Femur (tissue), 1 donor: ENCODE measurements at regions not wholly inside any gene's neighbourhood (a gene's known extent, or its start where the extent isn't known, plus 50 kb on each side); places are given as distances from the start of the nearest gene placed in this dataset.

Source experiments
- DNase-seq: peaks from one replicate; pipeline ENCODE4 v3.0.0-alpha.2; 2017

DNA sequence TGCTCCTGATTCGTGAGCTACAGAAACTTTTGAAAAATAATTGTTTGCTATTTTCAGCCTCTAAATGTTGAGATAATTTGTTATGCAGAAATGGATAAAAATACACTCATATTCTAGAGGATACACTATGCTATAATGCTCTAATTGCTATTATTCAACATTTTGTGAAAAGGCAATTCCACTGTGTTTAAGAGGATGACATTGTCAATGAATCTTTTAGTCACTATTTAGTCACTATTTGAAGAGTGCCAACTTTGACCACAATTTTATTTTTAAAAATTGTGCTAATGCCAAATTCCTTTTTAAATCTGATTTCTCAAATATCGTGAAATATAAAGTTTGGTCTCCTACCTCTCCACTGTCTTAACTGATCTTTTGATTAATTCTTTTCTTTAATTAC lies 604.9 kb upstream of the KCNMB2 start:
- DNase-seq: no peak

DNA sequence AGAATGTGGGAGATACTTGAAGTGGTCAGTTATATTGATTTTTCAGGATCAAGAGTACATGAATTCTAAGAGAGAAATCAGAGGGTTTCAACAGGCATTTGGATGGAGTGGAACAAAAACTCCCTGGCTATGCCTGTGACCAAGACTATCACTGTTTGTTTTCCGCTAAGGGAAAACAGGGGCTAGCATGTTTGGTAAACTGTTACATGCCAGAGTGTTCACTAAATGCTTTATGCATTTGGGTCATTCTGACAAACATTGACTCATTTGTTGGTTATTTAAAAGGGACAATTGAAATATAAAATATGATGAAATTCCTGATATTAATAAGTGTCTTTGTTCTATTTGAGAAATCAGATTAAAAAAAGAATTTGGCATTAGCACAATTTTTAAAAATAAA lies 603.9 kb upstream of the KCNMB2 start:
- no peak for DNase-seq

DNA sequence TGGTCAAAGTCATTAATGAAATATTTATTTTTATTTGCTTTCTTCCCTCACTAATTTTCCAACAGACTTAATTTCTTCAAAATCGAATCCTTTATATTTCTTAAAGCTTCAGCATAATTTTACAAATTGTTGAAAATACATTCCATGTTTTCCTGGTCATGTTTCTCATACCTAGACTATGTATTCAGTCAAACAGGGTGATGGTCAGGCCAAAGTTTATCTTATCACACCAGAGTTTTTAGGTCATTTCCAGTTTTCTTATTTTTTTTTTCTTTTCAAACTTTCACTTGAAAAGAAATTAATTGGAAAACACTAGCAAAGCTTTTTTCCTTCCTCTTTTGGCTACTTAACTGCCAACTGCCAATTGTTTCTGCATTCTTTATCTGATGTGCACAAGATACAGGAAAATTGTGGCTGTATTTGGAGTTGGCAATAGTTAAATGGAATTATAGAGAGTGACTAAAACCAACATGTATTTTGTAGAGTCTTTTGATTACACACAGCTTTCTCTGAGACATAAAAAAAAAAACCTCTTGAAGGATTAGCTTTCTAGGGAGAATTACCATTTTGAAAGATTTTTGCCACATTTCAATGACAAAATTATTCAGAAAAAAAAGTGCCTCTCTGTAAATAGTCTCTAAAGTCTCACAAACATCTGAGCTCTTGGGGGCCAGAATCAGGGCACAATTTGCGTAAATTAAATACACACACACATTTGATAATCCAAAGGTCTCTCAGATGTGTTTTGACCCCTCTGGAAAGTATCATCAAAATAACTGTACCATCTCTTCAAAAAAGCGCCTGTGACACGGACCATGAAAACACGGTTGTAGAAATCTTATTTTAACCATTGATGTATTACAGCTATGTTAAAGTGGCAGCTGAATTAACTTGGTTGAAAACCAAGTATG lies 603.2 kb upstream of the KCNMB2 start:
- no peak for DNase-seq

DNA sequence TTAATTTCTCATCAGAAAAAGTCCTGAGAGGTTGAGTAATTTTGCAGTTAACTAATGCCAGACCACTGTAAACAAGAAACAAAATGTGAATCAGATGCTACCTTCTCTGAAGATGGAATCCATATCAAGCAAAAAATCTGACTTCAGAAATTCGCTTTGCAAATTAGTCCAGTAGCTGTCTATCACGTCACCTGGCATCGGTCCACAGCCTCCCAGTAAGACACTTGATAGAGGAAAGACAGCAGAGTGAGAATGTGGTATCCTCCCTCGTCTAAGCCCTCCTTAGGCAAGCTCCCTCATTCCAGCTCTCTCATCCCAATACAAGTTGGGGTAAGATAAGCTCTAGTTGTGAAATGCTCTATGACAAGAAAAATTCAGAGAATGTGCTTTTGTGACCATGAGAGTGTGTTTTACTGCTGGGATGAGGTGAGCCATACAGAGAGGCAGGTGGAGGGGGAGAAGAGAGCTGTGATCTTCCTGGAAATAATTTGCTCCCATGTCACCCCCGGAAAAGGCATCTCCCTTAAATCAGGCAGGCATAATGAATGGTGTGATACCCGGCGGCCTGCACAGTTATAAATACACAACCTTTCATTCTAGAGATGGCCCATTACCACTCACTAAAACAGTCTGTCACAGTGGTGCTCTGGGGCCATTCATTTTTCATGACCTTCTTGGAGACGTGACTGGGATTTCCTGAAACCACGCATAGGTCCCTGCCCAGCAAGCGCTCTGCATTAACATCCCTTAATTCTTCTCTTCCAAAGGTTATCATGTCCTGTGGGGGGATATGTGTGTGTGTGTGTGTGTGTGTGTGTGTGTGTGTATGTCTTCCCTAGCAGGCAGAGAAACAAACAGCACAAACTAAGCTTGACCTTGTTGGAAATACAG lies 602.0 kb upstream of the KCNMB2 start:
- no peak for DNase-seq

DNA sequence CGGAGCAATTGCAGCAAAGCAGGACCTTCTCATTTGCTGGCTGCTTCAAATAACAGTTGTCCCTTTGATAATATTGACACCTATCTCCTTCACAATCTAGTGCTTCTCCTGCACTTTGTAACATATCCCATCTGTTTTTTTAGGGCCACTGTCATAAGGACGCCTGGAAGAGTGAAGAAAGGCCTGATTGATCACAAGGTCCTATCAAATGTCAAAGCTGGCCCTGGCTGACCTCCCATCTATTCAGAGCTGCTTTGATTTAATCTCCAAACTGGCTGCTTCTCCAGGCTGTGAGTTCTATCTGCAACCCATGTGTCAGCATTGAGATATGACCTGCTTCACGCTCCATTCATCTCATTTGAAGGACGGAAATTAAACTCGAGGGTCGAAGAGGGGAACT lies 601.2 kb upstream of the KCNMB2 start:
- peak; percentile 28 for DNase-seq

DNA sequence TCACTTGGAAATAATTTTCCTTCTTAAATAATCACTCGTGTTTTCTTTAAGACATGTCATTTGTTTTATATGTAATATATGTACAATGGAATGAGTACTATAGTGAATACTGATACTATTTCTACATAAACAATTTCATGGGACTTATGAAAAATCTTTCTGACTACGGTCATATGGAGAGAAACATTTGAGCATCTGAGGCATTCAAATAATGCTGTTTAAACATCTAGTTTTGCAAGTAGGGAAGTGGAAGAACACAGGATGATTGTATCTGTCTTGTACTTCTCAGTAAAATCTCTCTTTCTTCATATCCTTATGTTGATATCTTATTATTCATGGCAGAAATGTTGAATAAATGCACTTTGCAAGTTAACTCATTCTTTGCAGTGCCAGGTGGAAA lies 599.5 kb upstream of the KCNMB2 start:
- DNase-seq: no peak

DNA sequence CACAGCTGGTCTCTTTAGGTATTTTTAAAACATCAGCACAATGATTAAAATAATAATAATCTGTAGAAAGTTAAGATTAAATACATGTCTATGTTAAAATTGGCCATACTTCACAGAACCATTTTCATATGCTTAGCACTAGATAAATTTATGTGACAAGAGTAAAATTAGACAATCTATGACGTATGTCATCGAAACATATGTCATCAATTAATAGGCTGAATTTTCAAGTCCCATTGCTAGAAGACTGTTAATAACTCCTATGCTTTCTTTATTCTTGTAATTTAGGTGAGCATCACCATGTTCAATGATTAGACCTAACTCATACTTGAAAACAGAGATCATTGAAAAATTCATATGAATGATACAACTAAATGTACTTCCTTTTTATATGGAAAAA lies 593.3 kb upstream of the KCNMB2 start:
- no peak for DNase-seq

DNA sequence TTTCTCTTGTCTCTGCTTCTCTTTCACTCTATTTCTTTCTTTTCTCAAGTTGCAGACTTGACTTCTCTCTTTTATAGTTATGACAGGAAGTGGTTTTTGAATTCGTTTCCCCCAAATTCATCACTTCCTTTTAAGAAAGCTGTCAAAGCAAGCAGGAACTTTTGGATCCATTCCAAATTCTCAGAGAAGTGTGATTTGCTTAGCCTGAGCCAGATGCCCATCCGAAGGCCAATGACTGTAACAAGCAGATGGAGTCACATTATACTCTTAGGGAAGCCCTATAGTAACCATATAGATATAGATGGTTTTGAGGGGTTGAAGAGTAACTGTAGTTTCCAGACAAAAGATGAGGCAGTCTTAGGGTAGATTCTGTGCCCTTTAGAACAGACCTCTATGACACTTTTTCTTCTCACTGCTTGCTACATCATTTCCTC lies 592.0 kb upstream of the KCNMB2 start:
- no peak for DNase-seq

DNA sequence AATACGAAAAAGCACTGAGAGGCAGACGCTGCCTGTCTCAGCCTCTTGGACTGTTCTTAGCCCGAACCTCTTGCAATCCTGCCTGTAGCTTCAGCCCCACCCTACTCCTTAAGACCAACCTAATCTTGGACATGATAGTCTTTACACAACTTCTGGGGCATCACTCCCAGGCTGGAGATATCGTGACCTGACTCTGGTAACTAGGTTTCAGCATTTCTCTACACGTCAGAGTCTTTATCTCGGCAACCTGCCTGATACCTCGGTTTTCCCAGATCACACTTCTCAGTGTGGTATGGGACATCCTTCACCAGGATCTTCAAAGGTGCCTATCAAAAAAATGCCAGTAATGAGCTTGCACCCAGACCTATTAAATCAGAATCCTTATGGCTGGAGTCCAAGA lies 590.2 kb upstream of the KCNMB2 start:
- no peak for DNase-seq

DNA sequence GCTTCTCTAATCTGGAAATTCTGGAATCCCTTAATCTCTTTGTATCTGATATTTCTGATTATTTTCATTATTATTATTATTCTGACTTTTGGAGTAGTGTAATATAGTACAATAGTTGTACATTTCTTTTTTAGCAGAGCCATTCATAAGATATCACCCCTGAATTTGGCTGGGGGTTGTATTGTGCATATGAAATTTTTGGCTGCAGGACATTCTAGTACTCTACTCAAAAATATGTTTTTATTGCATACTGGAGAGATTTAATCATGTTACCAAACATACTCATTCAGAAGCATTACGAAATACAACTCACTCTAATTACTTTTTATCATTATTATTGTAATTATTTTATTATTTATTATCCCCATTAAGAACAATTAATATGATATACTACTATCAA lies 589.7 kb upstream of the KCNMB2 start:
- no peak for DNase-seq

DNA sequence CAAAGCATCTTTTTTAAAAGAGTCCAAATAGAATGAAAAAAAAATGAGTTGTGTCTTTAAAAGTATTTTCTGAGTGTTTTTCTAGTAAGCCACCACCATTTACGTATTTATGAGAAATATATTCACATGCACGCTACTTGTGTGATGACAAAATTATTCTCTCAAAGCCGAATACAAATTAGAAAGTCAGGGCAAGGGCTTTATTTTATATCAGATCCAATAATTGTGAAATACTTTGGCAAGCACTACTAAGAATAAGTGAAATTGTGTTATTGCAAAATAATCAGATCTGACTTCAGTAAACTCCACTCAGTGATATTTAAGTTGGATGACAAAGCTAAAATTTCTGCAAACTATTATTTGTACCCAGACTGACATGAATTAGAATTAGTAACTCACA lies 589.3 kb upstream of the KCNMB2 start:
- no peak for DNase-seq

DNA sequence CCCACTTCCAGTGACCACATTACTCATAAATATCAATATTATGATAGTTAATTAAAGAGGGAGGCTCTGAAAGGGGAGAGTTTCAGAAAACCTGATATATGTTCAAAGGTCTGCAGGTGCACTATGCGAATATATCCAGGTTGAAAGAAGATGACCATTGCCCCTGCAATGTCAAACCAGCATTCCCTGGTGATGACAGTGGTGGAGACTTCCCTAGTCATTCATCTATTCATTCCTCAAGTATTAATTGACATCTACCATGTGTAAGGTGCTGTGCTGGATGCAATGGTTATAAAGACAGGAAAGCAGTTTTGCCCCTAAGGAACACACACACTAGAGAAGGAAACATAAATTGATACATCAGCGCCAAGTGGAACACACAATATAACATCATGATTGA lies 588.3 kb upstream of the KCNMB2 start:
- DNase-seq: no peak

DNA sequence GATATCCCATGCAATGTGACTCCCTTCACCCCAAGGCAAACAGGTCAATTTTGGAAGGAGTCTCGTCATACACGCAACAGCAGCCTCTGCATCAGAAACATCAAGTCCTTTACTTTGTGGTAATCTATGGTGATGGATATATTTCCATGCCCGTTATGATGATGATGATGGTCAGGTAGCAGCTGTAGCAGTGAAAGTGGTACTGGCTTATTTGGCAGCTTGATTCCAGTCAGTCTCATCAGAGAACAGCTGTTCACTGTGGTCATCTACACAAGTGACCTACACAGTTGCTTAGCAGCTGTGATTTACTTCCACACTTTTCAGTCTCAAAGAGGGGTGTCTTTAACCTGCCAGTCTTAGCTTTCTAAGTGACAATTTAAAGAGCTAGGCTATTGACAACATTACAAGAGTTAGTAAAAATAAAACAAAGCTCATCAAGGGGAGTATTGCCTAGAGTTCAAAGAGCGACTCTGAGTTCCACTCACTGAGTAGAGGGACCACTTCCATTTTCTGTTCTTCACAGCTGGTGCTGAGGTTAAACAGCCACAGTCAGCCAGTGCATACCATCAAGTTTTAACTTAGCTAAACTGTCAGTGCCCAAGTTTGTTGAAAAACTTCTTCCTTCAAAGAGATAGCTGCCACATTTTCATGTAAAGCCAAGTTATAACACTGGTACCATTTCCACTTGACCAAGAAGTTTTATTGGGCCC lies 587.4 kb upstream of the KCNMB2 start:
- no peak for DNase-seq

DNA sequence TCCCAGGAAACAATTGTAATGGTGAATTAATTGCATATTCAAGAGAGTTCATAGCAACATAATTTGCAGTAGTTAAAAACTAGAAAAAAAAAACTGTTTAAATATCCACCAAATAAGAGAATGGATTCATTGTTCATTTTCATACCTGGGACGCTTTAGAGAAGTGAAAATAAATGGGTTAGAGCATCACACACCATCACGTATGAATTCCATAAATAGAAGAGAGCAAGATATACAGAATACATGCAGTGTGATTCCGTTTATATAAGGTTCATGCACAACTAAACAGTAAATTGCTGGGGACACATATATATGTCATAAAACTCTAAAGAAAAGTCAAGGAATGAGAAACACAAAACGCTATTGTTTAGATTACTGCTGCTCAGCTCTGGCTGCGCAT lies 577.0 kb upstream of the KCNMB2 start:
- no peak for DNase-seq

DNA sequence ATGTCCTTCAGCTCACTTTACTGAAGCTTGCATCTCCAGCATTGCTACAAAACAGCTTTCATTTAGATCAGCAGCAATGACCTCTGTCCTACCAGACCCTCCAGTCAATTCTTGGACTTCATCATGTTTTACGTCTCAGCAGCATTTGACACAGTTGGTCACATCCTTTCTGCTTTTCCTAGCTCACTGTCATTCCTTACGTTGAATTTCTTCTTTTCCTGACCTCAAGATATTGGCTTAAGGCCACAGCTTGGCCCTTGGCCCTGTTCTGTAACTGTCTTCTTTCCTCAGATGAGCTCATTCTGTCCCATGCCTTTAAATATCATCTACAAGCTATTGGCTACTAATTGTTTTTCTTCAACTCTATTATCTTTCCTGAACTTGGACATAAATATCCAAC lies 576.2 kb upstream of the KCNMB2 start:
- DNase-seq: peak; percentile 59

DNA sequence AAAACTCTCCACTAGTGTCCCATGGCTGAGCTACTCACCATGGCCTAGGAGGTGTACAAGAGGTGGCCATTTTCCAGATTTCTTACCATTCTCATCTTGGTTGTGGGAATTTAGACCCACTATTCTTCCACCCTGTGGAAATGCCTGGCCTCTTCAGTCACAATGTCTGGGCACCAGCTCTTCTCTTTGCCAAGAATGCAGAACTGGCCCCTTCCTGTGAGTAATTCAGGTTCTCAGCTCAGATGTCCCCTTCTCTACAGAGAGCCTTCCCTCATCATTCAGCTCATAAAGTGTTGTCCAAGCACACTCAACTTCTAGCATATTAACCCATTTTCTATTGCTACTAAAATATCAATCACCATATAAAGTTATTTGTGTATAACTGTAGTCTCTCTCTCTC lies 575.5 kb upstream of the KCNMB2 start:
- DNase-seq: no peak

DNA sequence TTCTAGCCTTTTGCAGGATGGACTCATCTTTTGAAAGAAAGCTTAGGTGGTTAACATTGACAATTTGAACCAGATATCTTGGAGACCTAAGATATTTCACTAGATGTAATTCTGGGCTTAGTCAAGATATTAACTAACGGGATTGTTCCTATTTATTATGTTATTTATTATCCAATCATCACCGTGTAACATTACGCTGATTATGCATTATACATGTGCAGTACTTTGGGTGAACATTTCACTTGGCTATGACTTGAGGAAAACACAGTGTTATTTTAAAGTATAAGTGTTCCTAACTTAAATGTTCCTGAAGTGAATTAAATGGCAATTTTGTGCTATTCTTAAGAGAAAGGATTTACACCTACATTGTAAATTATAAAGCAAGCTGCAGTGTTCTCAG lies 574.5 kb upstream of the KCNMB2 start:
- DNase-seq: no peak

DNA sequence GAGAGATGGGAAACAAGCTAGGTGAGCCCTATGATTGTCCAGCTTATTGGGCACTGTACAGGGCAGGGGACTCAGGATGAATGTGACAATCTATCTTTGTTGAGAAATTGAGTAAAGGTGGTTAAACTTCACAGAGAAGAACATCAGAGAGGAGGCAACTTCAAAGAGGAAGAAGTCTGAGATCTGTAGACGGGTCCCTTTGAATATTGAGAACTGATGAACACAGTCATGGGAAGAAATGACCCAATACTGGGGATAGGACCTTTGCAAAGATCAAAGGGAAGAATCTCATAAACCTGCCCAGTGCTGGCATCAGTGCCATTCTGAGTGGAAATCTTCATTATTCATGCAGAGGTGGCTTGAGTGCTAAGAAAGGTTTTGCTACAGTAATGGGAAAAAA lies 569.7 kb upstream of the KCNMB2 start:
- no peak for DNase-seq

DNA sequence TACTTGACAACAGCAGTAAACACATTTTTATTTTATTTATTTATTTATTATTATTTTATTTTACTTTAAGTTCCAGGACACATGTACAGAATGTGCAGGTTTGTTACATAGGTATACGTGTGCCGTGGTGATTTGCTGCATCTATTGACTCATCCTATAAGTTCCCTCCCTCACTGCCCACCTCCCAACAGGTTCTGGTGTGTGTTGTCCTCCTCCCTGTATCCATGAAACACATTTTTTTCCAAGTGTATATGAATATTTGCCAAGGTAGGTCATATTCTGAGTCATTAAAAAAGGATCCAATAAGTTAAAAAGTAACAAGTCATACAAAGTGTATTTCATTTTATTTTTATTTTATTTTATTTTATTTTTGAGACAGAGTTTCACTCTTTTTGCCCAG lies 567.3 kb upstream of the KCNMB2 start:
- no peak for DNase-seq

DNA sequence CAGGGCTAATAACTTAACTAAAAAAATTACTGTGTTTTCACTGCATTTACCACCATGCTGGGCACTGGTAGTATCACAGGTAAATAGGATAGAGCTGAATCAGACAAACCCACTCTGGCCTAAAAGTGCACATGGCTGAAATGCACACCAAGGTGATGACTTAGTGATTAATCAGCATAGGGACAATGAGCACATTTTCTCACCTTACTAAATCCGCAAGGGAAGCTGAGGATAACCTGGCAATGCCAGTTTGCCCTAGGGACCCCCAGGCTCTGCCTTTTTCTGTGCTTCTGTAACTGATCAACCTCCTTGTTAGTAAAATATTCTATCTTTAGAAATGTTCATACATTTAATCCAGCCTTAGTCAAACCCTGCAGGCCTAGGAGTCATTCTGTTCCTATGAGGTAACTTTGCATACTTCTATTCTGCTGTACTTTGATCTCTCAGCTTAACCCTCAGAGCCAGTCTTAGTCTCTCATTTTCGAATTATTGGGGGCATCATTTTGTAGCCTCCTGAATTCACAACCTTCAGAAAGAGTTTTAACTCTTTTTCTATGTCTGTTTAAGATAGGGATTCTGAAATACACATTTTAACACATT lies 562.9 kb upstream of the KCNMB2 start:
- no peak for DNase-seq

DNA sequence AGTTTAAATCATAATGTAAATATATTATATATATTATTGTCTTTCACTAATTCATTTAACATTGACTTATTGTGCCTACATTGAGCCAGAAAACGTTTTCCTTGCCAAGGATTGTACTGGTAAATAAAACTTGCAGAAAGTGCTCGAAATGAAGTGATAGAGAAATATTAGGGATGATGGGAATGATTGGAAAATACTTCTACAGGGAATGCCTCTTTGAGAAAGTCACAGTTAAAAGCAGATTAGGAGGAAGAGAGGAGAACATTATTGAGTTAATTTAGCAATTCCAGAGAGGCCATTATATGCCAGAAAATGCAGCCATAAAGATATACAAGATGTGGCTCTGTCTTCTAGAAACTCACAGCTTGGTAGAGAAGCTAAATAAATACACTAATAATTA lies 560.0 kb upstream of the KCNMB2 start:
- no peak for DNase-seq

DNA sequence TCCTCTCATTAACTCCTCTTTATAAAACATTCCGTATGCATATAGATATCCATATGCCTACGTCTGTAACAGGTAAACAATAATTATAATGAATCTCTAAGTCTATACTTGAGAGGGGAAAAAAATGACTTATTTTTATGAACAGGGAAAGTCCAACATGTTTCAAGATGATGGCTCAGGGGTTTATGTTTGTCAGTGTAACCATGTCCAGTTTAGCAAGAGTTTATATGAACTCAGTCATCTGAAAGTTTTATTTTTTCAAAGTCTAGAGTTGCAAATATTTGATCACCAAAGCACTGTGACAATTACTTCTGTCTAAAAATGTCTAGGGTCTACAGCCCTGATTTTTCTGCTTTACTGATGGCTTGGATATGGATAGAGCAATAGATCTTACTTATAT lies 559.4 kb upstream of the KCNMB2 start:
- DNase-seq: no peak
